ENCODE measurements at regions not wholly inside any gene's neighbourhood (a gene's known extent, or its start where the extent isn't known, plus 50 kb on each side); places are given as distances from the start of the nearest gene placed in this dataset.

GRCh38 chr10:114723991-114724715, 66.1 kb upstream of the ABLIM1 start:
- Histone ChIP-seq H3K27ac (ENCODE audit: low read depth, low read length) (no peak overlapping the region), H3K9me3 (ENCODE audit: control insufficient read depth, insufficient read depth, low read length) (no peaks in the 10 kb centered on the region), H3K27me3 (ENCODE audit: control insufficient read depth, insufficient read depth, low read length) (no peaks in the 10 kb centered on the region), H3K4me3 (ENCODE audit: low read depth, low read length) (no peak overlapping the region)
- POLR2A ChIA-PET = no interaction called here
- no peak for DNase-seq (ENCODE audit: low read depth, low spot score)
- no peak for TF ChIP-seq CTCF (IDR thresholded peaks at IDR 0.05; ENCODE audit: low read depth, low read length)
- CTCF ChIA-PET = interaction anchor here (1.1 kb wide), 1 partner anchor 21 kb away, joined by 3 read pairs; no protein-coding TSS in a partner anchor

GRCh38 chr10:114724716-114725106, 66.6 kb upstream of the ABLIM1 start:
- CTCF ChIA-PET = interaction anchor here (1.1 kb wide), 1 partner anchor 22 kb away, joined by 3 read pairs; no protein-coding TSS in a partner anchor
- no peak overlapping the region for H3K4me3 ChIP-seq (ENCODE audit: low read depth, low read length)

GRCh38 chr10:114726820-114727271, 68.8 kb upstream of the ABLIM1 start:
- Histone ChIP-seq H3K27ac (ENCODE audit: low read depth, low read length) (no peak overlapping the region), H3K27me3 (ENCODE audit: control insufficient read depth, insufficient read depth, low read length) (no peaks in the 10 kb centered on the region), H3K4me3 (ENCODE audit: low read depth, low read length) (no peak overlapping the region), H3K9me3 (ENCODE audit: control insufficient read depth, insufficient read depth, low read length) (no peaks in the 10 kb centered on the region)
- no peak for TF ChIP-seq CTCF (IDR thresholded peaks at IDR 0.05; ENCODE audit: low read depth, low read length)
- DNase-seq (ENCODE audit: low read depth, low spot score) = no peak
- ChIA-PET CTCF (no interaction called here), POLR2A (no interaction called here)

More at GRCh38 chr10:114724716-114725106, 66.6 kb upstream of the ABLIM1 start:
- DNase-seq (ENCODE audit: low read depth, low spot score) = no peak
- Histone ChIP-seq H3K27ac (ENCODE audit: low read depth, low read length) (no peak overlapping the region), H3K27me3 (ENCODE audit: control insufficient read depth, insufficient read depth, low read length) (no peaks in the 10 kb centered on the region), H3K9me3 (ENCODE audit: control insufficient read depth, insufficient read depth, low read length) (no peaks in the 10 kb centered on the region)
- TF ChIP-seq CTCF (IDR thresholded peaks at IDR 0.05; ENCODE audit: low read depth, low read length) = no peak
- POLR2A ChIA-PET = no interaction called here

- no peak overlapping the region for H3K4me3 ChIP-seq (ENCODE audit: low read depth, low read length)
- no peak overlapping the region for H3K27ac ChIP-seq (ENCODE audit: low read depth, low read length)
- DNase-seq (ENCODE audit: low read depth, low spot score) = no peak
- ChIA-PET CTCF (interaction anchor here (0.6 to 0.7 kb wide), 2 partner anchors 10 to 653 kb away, joined by 3 to 5 read pairs; no protein-coding TSS in a partner anchor), POLR2A (interaction anchor here (0.6 to 0.7 kb wide), 2 partner anchors 15 to 97 kb away, joined by 3 to 7 read pairs; no protein-coding TSS in a partner anchor)
- H3K9me3 ChIP-seq (ENCODE audit: control insufficient read depth, insufficient read depth, low read length) = no peaks in the 10 kb centered on the region
- TF ChIP-seq CTCF (IDR thresholded peaks at IDR 0.05; ENCODE audit: low read depth, low read length) = no peak
- H3K27me3 ChIP-seq (ENCODE audit: control insufficient read depth, insufficient read depth, low read length) = no peaks in the 10 kb centered on the region
These were observed 70.2 kb upstream of the ABLIM1 start for GRCh38 chr10:114728325-114728724.

- H3K27ac ChIP-seq (ENCODE audit: low read depth, low read length) = no peak overlapping the region
- no peaks in the 10 kb centered on the region for H3K27me3 ChIP-seq (ENCODE audit: control insufficient read depth, insufficient read depth, low read length)
- ChIA-PET POLR2A (interaction anchor here (0.6 kb wide), 2 partner anchors 12 to 98 kb away, joined by 3 to 4 read pairs; no protein-coding TSS in a partner anchor), CTCF (interaction anchor here (0.6 kb wide), 1 partner anchor 9 kb away, joined by 5 read pairs; no protein-coding TSS in a partner anchor)
- H3K4me3 ChIP-seq (ENCODE audit: low read depth, low read length) = no peak overlapping the region
- TF ChIP-seq CTCF (IDR thresholded peaks at IDR 0.05; ENCODE audit: low read depth, low read length) = no peak
- H3K9me3 ChIP-seq (ENCODE audit: control insufficient read depth, insufficient read depth, low read length) = no peaks in the 10 kb centered on the region
- DNase-seq (ENCODE audit: low read depth, low spot score) = no peak
These were observed 71.1 kb upstream of the ABLIM1 start for GRCh38 chr10:114729103-114729659.
